HEK293T (cell line): ENCODE measurements at regions not wholly inside any gene's neighbourhood (a gene's known extent, or its start where the extent isn't known, plus 50 kb on each side); places are given as distances from the start of the nearest gene placed in this dataset.

Experiments used
- ARNT ChIP-seq: fragments of 450-650 bp; IDR thresholded peaks from 2 replicates; pipeline ENCODE4 v1.6.1; 2017; ENCODE audit warnings: mild to moderate bottlenecking
- BHLHE40 ChIP-seq: fragments of 450-650 bp; IDR thresholded peaks from 2 replicates; pipeline ENCODE4 v1.6.1; 2016; ENCODE audit warnings: mild to moderate bottlenecking, moderate library complexity, borderline replicate concordance
- CTBP1 ChIP-seq: fragments of 450-650 bp; IDR thresholded peaks from 2 replicates; pipeline ENCODE4 v1.6.1; 2016; ENCODE audit warnings: borderline replicate concordance
- FOXA1 ChIP-seq: fragments of 450-650 bp; IDR thresholded peaks from 2 replicates; pipeline ENCODE4 v1.6.1; 2016; ENCODE audit warnings: mild to moderate bottlenecking
- FOXK2 ChIP-seq: fragments of 450-650 bp; IDR thresholded peaks from 2 replicates; pipeline ENCODE4 v1.6.1; 2016; ENCODE audit warnings: mild to moderate bottlenecking
- FOXM1 ChIP-seq: fragments of 450-650 bp; IDR thresholded peaks from 2 replicates; pipeline ENCODE4 v1.6.1; 2017; ENCODE audit warnings: mild to moderate bottlenecking, borderline replicate concordance
- HDGF ChIP-seq: fragments of 450-650 bp; IDR thresholded peaks from 2 replicates; pipeline ENCODE4 v1.6.1; 2017; ENCODE audit warnings: antibody characterized with exemption, borderline replicate concordance
- LEF1 ChIP-seq: fragments of 450-650 bp; IDR thresholded peaks from 2 replicates; pipeline ENCODE4 v1.6.1; 2017; ENCODE audit warnings: mild to moderate bottlenecking, borderline replicate concordance
- NFRKB ChIP-seq: fragments of 450-650 bp; IDR thresholded peaks from 2 replicates; pipeline ENCODE4 v1.6.1; 2016; ENCODE audit warnings: mild to moderate bottlenecking, moderate library complexity
- PKNOX1 ChIP-seq: fragments of 450-650 bp; IDR thresholded peaks from 2 replicates; pipeline ENCODE4 v1.6.1; 2016
- SP1 ChIP-seq: fragments of 450-650 bp; IDR thresholded peaks from 2 replicates; pipeline ENCODE4 v1.6.1; 2017
- SUZ12 ChIP-seq: fragments of 450-650 bp; IDR thresholded peaks from 2 replicates; pipeline ENCODE4 v1.6.1; 2016; ENCODE audit warnings: mild to moderate bottlenecking
- TARDBP ChIP-seq: fragments of 450-650 bp; IDR thresholded peaks from 2 replicates; pipeline ENCODE4 v1.6.1; 2016

GRCh38 chr7:25978466-25978865 lies 173.5 kb upstream of the NFE2L3 start:
- TF ChIP-seq HDGF (no peak), PKNOX1 (no peak), BHLHE40 (no peak), FOXM1 (no peak), LEF1 (no peak), FOXK2 (no peak), NFRKB (no peak), SUZ12 (no peak), TARDBP (no peak), CTBP1 (no peak), ARNT (no peak), SP1 (no peak), FOXA1 (no peak)
